ENCODE measurements at regions not wholly inside any gene's neighbourhood (a gene's known extent, or its start where the extent isn't known, plus 50 kb on each side); places are given as distances from the start of the nearest gene placed in this dataset.
A peak's percentile ranks its signal among the peaks of the same experiment; 100 is the strongest.

- peak overlapping the region; percentile 18 for H3K4me2 ChIP-seq
- TF ChIP-seq ZNF331 (CRISPR knock-in tag; IDR thresholded peaks at IDR 0.05; ENCODE audit: low read depth) (no peak), NANOG (IDR thresholded peaks at IDR 0.05; ENCODE audit: borderline replicate concordance) (no peak), ZNF114 (CRISPR knock-in tag; IDR thresholded peaks at IDR 0.05) (no peak), POLR2AphosphoS5 (IDR thresholded peaks at IDR 0.05; ENCODE audit: low read depth) (0 out of 2 replicates have a peak, but pooled peaks have one; percentile 20), EZH2 (IDR thresholded peaks at IDR 0.05; ENCODE audit: low read depth, unreplicated experiment) (no peak), STAT1 (IDR thresholded peaks at IDR 0.05; ENCODE audit: unreplicated experiment) (no peak), REST (IDR thresholded peaks at IDR 0.05; ENCODE audit: unreplicated experiment) (no peak)
- TF ChIP-seq, protein P1, sequence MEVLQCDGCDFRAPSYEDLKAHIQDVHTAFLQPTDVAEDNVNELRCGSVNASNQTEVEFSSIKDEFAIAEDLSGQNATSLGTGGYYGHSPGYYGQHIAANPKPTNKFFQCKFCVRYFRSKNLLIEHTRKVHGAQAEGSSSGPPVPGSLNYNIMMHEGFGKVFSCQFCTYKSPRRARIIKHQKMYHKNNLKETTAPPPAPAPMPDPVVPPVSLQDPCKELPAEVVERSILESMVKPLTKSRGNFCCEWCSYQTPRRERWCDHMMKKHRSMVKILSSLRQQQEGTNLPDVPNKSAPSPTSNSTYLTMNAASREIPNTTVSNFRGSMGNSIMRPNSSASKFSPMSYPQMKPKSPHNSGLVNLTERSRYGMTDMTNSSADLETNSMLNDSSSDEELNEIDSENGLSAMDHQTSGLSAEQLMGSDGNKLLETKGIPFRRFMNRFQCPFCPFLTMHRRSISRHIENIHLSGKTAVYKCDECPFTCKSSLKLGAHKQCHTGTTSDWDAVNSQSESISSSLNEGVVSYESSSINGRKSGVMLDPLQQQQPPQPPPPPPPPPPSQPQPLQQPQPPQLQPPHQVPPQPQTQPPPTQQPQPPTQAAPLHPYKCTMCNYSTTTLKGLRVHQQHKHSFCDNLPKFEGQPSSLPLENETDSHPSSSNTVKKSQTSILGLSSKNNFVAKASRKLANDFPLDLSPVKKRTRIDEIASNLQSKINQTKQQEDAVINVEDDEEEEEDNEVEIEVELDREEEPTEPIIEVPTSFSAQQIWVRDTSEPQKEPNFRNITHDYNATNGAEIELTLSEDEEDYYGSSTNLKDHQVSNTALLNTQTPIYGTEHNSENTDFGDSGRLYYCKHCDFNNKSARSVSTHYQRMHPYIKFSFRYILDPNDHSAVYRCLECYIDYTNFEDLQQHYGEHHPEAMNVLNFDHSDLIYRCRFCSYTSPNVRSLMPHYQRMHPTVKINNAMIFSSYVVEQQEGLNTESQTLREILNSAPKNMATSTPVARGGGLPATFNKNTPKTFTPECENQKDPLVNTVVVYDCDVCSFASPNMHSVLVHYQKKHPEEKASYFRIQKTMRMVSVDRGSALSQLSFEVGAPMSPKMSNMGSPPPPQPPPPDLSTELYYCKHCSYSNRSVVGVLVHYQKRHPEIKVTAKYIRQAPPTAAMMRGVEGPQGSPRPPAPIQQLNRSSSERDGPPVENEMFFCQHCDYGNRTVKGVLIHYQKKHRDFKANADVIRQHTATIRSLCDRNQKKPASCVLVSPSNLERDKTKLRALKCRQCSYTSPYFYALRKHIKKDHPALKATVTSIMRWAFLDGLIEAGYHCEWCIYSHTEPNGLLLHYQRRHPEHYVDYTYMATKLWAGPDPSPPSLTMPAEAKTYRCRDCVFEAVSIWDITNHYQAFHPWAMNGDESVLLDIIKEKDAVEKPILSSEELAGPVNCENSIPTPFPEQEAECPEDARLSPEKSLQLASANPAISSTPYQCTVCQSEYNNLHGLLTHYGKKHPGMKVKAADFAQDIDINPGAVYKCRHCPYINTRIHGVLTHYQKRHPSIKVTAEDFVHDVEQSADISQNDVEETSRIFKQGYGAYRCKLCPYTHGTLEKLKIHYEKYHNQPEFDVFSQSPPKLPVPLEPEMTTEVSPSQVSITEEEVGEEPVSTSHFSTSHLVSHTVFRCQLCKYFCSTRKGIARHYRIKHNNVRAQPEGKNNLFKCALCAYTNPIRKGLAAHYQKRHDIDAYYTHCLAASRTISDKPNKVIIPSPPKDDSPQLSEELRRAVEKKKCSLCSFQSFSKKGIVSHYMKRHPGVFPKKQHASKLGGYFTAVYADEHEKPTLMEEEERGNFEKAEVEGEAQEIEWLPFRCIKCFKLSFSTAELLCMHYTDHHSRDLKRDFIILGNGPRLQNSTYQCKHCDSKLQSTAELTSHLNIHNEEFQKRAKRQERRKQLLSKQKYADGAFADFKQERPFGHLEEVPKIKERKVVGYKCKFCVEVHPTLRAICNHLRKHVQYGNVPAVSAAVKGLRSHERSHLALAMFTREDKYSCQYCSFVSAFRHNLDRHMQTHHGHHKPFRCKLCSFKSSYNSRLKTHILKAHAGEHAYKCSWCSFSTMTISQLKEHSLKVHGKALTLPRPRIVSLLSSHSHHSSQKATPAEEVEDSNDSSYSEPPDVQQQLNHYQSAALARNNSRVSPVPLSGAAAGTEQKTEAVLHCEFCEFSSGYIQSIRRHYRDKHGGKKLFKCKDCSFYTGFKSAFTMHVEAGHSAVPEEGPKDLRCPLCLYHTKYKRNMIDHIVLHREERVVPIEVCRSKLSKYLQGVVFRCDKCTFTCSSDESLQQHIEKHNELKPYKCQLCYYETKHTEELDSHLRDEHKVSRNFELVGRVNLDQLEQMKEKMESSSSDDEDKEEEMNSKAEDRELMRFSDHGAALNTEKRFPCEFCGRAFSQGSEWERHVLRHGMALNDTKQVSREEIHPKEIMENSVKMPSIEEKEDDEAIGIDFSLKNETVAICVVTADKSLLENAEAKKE (CRISPR knock-in tag; IDR thresholded peaks at IDR 0.05) = no peak
- H3K4me3 Mint-ChIP-seq = peak overlapping the region; percentile 12; the same call in 1 of the 3 replicates
- H3K9me3 Mint-ChIP-seq = peaks cover 7% of the 10 kb centered on the region; the same call in 2 of the 3 replicates
- H3K36me3 Mint-ChIP-seq (ENCODE audit: low read depth) = peaks cover 18% of the 10 kb centered on the region
- no peak overlapping the region for H2AFZ ChIP-seq
- H3K27ac Mint-ChIP-seq = no peak overlapping the region
- no peak overlapping the region for H3K27ac ChIP-seq (ENCODE audit: low read depth)
- DNase-seq (ENCODE audit: low spot score) (peak; percentile 20), ATAC-seq (no peak)
- no peaks in the 10 kb centered on the region for H3F3A ChIP-seq (replicated peaks; ENCODE audit: low read depth)
- no peaks in the 10 kb centered on the region for H3K27me3 ChIP-seq (ENCODE audit: insufficient read depth)
- peaks cover 3% of the 10 kb centered on the region for H3K27me3 Mint-ChIP-seq (ENCODE audit: insufficient read depth, low read depth, poor library complexity)
- peaks cover 56% of the 10 kb centered on the region for H3K4me1 ChIP-seq (ENCODE audit: insufficient read depth)
- H3K4me1 Mint-ChIP-seq = peaks cover 28% of the 10 kb centered on the region
- peak overlapping the region; percentile 0; the same call in 1 of the 2 replicates for H3K4me3 ChIP-seq
- H3K79me2 ChIP-seq (replicated peaks; ENCODE audit: insufficient read depth) = no peaks in the 10 kb centered on the region
- H3K36me3 ChIP-seq (ENCODE audit: insufficient read depth) = no peaks in the 10 kb centered on the region
- peaks cover 13% of the 10 kb centered on the region for H3K9me2 ChIP-seq (ENCODE audit: insufficient read depth)
- H4K20me1 ChIP-seq (replicated peaks; ENCODE audit: insufficient read depth) = no peaks in the 10 kb centered on the region
Observed at GRCh38 chr2:187702157-187702556, 147.9 kb upstream of the TFPI start.
